ENCODE measurements at regions not wholly inside any gene's neighbourhood (a gene's known extent, or its start where the extent isn't known, plus 50 kb on each side); places are given as distances from the start of the nearest gene placed in this dataset.

DNA sequence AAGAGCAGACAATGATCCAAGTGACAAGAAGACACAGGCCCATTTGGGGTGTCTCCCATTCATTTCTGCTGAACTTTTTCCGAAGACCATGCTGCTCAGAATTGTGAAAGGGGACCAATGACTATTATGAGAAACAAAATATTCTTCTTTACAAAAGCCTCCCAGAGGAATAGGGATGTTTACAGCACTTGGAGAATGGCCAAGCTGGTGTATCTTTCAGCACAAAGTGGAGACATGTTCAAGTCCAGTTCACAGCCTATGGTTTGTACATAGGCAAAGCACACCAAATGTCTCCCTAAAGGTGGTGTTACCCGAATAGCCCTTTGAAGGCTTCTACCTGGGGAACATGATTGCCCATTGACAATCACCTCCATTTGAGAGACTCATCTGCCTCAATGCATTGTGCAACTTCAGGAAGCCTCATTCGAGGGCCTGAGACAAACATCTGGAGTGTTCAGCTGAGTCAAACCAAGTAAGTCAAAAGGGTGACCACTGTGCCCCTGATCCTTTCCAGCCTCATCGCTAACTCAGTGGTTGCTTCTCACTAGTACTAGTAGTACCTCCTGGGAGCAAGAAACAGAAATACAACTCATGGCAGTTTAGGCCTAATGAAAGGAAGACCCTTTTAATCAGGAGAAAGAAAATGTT is 451.0 kb upstream of the MARCKS start:
- Histone ChIP-seq H3K4me1 (ENCODE audit: control insufficient read depth, insufficient read depth, low read length, poor library complexity, severe bottlenecking) (no peaks in the 10 kb centered on the region), H3K36me3 (ENCODE audit: control insufficient read depth, insufficient read depth, low read length) (no peaks in the 10 kb centered on the region), H3K9me3 (ENCODE audit: control insufficient read depth, low read length) (no peaks in the 10 kb centered on the region), H3K4me3 (ENCODE audit: extremely low read depth, insufficient read depth, low read length, poor library complexity, severe bottlenecking) (no peak overlapping the region), H3K27ac (ENCODE audit: low read depth, low read length, severe bottlenecking) (no peak overlapping the region)
- WGBS, 2 experiments (ENCODE audit: insufficient coverage in 2 of 2), result 85 to 93% methylated on average over 2 to 3 of the region's 4 CpGs

DNA sequence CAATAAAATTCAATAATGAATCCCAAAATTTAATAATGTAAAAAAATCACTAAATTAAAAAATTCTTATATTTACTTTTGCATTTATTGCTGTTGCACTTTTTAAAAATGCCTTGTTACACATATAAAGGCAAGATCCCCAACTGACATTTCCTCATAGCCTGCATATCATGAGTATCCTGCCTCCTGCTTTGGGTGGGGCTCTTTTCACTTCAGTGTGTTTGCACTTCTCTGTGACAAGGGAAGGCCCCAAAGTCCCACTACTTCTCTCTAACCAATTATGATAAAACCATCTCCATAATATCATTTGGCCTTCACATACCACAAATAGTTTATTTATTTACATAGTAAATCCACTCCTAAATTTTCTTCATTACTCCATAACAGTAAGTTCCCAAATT is 446.1 kb upstream of the MARCKS start:
- Histone ChIP-seq H3K27ac (ENCODE audit: low read depth, low read length, severe bottlenecking) (no peak overlapping the region), H3K9me3 (ENCODE audit: control insufficient read depth, low read length) (no peaks in the 10 kb centered on the region), H3K4me1 (ENCODE audit: control insufficient read depth, insufficient read depth, low read length, poor library complexity, severe bottlenecking) (peaks cover 6% of the 10 kb centered on the region), H3K36me3 (ENCODE audit: control insufficient read depth, insufficient read depth, low read length) (no peaks in the 10 kb centered on the region), H3K4me3 (ENCODE audit: extremely low read depth, insufficient read depth, low read length, poor library complexity, severe bottlenecking) (no peak overlapping the region)

DNA sequence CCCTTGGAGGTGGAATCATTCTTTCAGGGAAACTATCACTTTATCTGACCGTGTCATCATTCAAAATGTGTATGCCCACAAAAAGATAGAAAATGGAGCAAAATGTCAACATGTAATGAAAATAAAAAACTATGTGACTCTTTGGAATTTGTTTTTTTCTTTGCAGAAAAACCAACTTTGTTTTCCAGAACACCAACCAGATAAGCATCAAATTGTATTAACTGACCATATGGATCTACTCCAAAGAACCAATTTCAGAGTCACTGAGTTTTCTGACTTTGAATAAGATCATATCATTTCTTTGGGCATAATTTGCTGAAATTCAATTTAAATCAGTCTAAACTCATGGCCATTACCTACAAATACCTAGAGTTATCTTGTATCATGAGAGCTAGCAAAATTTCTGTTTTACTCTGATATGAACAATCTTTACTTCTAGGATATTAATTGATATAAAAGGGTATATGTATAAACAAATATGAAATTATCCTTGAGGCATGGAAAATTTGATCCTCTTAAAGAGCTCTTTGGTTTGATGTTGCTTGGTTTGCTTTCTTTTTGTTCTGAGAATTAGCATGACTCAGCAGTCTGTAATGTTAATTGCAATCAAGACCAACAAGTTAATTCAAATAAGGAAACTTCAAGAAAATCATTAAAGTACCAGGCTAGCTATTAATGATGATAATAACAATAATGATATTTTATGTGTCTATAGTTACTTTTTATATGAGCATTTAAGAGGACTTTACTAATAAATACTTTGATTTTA is 444.4 kb upstream of the MARCKS start:
- H3K9me3 ChIP-seq (ENCODE audit: control insufficient read depth, low read length), result no peaks in the 10 kb centered on the region
- peaks cover 6% of the 10 kb centered on the region for H3K4me1 ChIP-seq (ENCODE audit: control insufficient read depth, insufficient read depth, low read length, poor library complexity, severe bottlenecking)
- no peaks in the 10 kb centered on the region for H3K36me3 ChIP-seq (ENCODE audit: control insufficient read depth, insufficient read depth, low read length)
- H3K27ac ChIP-seq (ENCODE audit: low read depth, low read length, severe bottlenecking), result no peak overlapping the region
- no peak overlapping the region for H3K4me3 ChIP-seq (ENCODE audit: extremely low read depth, insufficient read depth, low read length, poor library complexity, severe bottlenecking)
- WGBS, 2 experiments (ENCODE audit: insufficient coverage in 2 of 2), result no CpG with 5 or more reads among the region's 1 CpG

DNA sequence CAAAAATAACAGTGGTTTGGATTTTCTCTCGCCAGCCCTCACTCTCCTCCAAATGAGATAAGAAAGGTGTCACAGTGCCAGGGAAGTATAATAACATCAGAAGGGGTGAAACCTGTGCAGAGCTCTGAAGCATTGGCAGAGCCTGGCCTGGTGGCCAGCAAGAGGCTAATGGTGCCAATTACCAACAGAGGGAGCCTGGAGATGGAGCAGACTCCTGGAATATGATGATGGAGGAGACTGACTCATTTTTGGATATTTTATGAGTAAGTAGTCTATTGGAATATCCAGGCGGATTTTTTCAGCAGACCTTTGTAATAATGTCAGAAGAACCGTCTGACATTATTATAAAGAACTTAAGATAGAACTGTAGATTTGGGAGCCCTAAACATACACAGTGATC is 442.6 kb upstream of the MARCKS start:
- peaks cover 6% of the 10 kb centered on the region for H3K4me1 ChIP-seq (ENCODE audit: control insufficient read depth, insufficient read depth, low read length, poor library complexity, severe bottlenecking)
- 0% methylated on average over 1 of the region's 3 CpGs; no CpG with 5 or more reads in 1 of the 2 experiments for WGBS, 2 experiments (ENCODE audit: insufficient coverage in 2 of 2)
- H3K9me3 ChIP-seq (ENCODE audit: control insufficient read depth, low read length), result no peaks in the 10 kb centered on the region
- no peaks in the 10 kb centered on the region for H3K36me3 ChIP-seq (ENCODE audit: control insufficient read depth, insufficient read depth, low read length)
- no peak overlapping the region for H3K27ac ChIP-seq (ENCODE audit: low read depth, low read length, severe bottlenecking)
- no peak overlapping the region for H3K4me3 ChIP-seq (ENCODE audit: extremely low read depth, insufficient read depth, low read length, poor library complexity, severe bottlenecking)

DNA sequence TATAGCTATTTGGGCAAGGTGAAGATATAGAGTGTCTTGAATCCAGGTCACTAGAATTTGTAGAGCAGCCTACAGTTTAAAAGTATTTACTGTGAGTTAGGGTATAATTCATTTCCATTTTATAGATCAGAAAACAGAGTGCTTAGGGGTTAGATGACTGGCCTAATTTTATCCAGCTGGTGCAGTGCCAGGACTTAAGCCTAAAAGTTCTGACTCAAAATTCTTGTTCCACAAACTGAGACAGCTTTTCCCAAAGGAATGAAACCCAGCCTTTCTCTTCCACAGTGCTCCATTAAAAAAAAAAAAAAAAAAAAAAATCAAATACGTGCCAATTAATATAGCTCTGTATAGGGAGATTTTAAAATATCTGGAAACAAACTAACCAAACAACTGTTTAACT is 441.0 kb upstream of the MARCKS start:
- WGBS, 2 experiments (ENCODE audit: insufficient coverage in 2 of 2), result no CpG with 5 or more reads among the region's 1 CpG
- no peaks in the 10 kb centered on the region for H3K36me3 ChIP-seq (ENCODE audit: control insufficient read depth, insufficient read depth, low read length)
- H3K4me3 ChIP-seq (ENCODE audit: extremely low read depth, insufficient read depth, low read length, poor library complexity, severe bottlenecking), result no peak overlapping the region
- no peaks in the 10 kb centered on the region for H3K9me3 ChIP-seq (ENCODE audit: control insufficient read depth, low read length)
- H3K27ac ChIP-seq (ENCODE audit: low read depth, low read length, severe bottlenecking), result no peak overlapping the region
- peaks cover 6% of the 10 kb centered on the region for H3K4me1 ChIP-seq (ENCODE audit: control insufficient read depth, insufficient read depth, low read length, poor library complexity, severe bottlenecking)

DNA sequence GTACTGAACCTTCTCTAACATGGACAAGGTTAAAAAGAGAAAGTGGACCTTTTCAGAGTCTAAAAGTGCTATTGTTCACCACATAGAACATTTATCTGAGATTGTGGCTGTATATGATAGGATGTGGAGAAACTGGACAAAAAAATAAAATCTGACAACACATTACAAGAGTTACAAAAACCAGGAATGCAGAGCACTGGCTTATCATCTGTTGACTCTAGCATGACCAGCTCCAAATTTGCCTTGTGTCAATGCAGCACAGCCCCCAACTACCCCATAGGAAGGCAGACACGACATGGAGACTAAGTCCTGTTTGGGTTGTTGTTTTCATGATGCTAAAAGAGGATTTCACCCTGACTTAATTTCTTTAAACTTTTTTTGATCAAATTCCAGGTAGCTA is 436.9 kb upstream of the MARCKS start:
- WGBS, 2 experiments (ENCODE audit: insufficient coverage in 2 of 2), result no CpG with 5 or more reads among the region's 1 CpG
- H3K9me3 ChIP-seq (ENCODE audit: control insufficient read depth, low read length), result no peaks in the 10 kb centered on the region
- no peak overlapping the region for H3K4me3 ChIP-seq (ENCODE audit: extremely low read depth, insufficient read depth, low read length, poor library complexity, severe bottlenecking)
- no peaks in the 10 kb centered on the region for H3K36me3 ChIP-seq (ENCODE audit: control insufficient read depth, insufficient read depth, low read length)
- no peak overlapping the region for H3K27ac ChIP-seq (ENCODE audit: low read depth, low read length, severe bottlenecking)
- H3K4me1 ChIP-seq (ENCODE audit: control insufficient read depth, insufficient read depth, low read length, poor library complexity, severe bottlenecking), result no peaks in the 10 kb centered on the region

DNA sequence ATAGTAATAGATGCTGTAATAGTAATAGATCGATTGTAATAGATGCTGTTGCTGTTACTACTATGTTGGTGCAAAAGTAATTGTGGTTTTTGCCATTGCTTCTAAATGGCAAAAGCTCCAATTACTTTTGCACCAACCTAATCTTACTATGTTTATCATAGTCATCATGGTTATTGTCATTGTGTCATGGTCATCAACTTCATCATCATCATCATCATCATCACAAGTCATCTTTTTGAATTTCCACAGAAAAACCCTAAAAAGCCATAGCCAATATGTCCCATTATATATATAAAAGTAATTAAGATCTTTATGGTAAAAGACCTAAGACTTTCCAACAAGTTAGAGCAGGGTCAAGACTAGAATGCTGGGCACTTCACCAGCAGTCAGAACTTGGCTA is 435.1 kb upstream of the MARCKS start:
- WGBS, 2 experiments (ENCODE audit: insufficient coverage in 2 of 2), result 83% methylated on average over 1 of the region's 1 CpG
- H3K4me3 ChIP-seq (ENCODE audit: extremely low read depth, insufficient read depth, low read length, poor library complexity, severe bottlenecking), result no peak overlapping the region
- no peaks in the 10 kb centered on the region for H3K36me3 ChIP-seq (ENCODE audit: control insufficient read depth, insufficient read depth, low read length)
- no peak overlapping the region for H3K27ac ChIP-seq (ENCODE audit: low read depth, low read length, severe bottlenecking)
- no peaks in the 10 kb centered on the region for H3K4me1 ChIP-seq (ENCODE audit: control insufficient read depth, insufficient read depth, low read length, poor library complexity, severe bottlenecking)
- H3K9me3 ChIP-seq (ENCODE audit: control insufficient read depth, low read length), result no peaks in the 10 kb centered on the region

DNA sequence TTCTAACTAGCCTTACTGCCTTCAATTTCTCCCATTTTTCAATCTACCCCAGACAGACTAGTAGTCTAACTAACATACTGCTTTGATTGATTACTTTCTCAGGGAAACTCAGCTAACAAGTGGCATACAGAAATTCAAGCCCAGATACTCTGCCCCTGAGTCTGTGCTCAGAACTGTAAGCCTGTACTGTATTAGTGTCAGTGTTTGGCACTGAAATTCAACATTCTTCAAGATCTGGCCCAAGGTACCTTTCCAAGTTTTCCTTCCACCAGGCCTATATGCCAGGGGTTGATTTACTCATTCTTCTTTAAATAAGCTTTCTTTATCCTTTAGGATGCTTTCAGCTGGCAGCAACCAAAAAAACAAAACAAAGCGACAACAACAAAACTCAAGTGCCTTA is 433.2 kb upstream of the MARCKS start:
- no peak overlapping the region for H3K4me3 ChIP-seq (ENCODE audit: extremely low read depth, insufficient read depth, low read length, poor library complexity, severe bottlenecking)
- WGBS, 2 experiments (ENCODE audit: insufficient coverage in 2 of 2), result no CpG with 5 or more reads among the region's 1 CpG

DNA sequence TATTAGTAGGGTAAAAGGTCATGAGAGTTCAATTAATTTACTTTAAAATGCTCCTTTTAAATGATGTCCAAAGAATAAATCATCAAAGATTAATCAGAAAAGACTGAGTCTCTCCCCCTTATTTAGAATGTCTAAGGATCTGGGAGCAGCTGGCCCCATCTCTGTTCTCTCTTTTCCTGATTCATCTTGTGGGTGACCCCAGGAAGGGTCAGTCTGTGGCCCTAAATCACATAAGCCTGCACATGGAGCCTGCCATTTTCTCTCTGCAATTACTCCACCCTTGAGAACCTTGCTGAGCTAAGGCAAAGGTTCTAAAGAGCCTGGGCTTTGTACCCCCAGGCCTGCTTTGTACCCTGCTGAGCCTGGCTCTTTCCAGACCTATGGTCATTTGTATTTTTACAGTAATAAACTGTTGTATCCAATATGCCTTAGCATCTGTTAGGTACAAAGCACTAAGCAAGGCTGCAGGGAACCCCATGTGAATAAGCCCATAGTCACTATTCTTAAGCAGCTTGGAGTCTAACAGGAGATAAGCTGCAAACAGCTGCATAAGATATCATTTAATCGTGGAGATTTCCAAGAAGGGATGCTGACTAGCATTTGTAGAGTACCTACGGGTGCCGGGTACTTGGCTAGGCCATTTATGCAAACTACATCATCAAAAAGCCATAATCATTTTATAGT is 431.0 kb upstream of the MARCKS start:
- Histone ChIP-seq H3K9me3 (ENCODE audit: control insufficient read depth, low read length) (no peaks in the 10 kb centered on the region), H3K4me3 (ENCODE audit: extremely low read depth, insufficient read depth, low read length, poor library complexity, severe bottlenecking) (no peak overlapping the region), H3K27ac (ENCODE audit: low read depth, low read length, severe bottlenecking) (no peak overlapping the region), H3K36me3 (ENCODE audit: control insufficient read depth, insufficient read depth, low read length) (no peaks in the 10 kb centered on the region), H3K4me1 (ENCODE audit: control insufficient read depth, insufficient read depth, low read length, poor library complexity, severe bottlenecking) (no peaks in the 10 kb centered on the region)
- WGBS, 2 experiments (ENCODE audit: insufficient coverage in 2 of 2), result 100% methylated on average over 1 of the region's 3 CpGs; no CpG with 5 or more reads in 1 of the 2 experiments

More for the DNA sequence above, 433.2 kb upstream of the MARCKS start:
- Histone ChIP-seq H3K9me3 (ENCODE audit: control insufficient read depth, low read length) (no peaks in the 10 kb centered on the region), H3K36me3 (ENCODE audit: control insufficient read depth, insufficient read depth, low read length) (no peaks in the 10 kb centered on the region), H3K27ac (ENCODE audit: low read depth, low read length, severe bottlenecking) (no peak overlapping the region), H3K4me1 (ENCODE audit: control insufficient read depth, insufficient read depth, low read length, poor library complexity, severe bottlenecking) (no peaks in the 10 kb centered on the region)

DNA sequence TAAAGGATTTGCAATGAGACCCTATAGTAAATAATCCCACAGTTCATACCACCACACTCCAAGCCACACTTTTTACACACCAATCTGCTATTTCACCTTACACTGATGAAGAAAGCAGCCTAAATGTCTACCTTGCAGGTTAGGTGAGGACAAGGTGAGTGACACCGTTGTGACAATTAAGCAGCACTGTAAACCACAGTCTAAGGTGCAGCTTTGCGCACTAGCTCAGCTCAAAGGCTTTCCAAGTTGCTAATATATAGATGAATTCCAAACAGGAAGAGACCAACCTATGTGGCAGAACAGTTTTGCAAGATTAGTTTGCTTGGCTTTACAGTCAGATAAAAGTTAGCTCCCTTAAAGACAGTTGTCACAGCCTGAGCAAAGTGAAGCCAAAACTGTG is 429.5 kb upstream of the MARCKS start:
- Histone ChIP-seq H3K4me1 (ENCODE audit: control insufficient read depth, insufficient read depth, low read length, poor library complexity, severe bottlenecking) (no peaks in the 10 kb centered on the region), H3K36me3 (ENCODE audit: control insufficient read depth, insufficient read depth, low read length) (no peaks in the 10 kb centered on the region), H3K4me3 (ENCODE audit: extremely low read depth, insufficient read depth, low read length, poor library complexity, severe bottlenecking) (no peak overlapping the region), H3K27ac (ENCODE audit: low read depth, low read length, severe bottlenecking) (no peak overlapping the region), H3K9me3 (ENCODE audit: control insufficient read depth, low read length) (no peaks in the 10 kb centered on the region)
- WGBS, 2 experiments (ENCODE audit: insufficient coverage in 2 of 2), result 94 to 96% methylated on average over 2 of the region's 2 CpGs

DNA sequence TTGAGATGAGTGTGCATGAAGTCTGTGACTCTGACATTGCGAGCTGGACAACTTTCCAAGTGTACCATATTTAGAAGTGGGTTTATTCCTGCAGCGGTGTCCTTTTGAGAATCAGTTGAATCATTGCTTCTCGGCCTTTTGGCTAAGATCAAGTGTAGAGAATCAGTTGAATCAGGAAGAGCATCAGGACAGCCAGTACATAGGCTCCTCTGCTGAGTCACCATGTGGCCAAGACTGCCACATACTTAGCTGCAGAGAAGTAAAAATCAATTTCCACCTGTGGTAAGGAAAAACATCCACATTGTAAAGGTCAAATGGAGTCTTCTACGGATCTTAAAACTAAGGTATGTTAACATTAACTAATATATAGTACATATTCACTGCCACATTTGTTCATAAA is 428.4 kb upstream of the MARCKS start:
- no peaks in the 10 kb centered on the region for H3K9me3 ChIP-seq (ENCODE audit: control insufficient read depth, low read length)
- H3K27ac ChIP-seq (ENCODE audit: low read depth, low read length, severe bottlenecking), result no peak overlapping the region
- no peak overlapping the region for H3K4me3 ChIP-seq (ENCODE audit: extremely low read depth, insufficient read depth, low read length, poor library complexity, severe bottlenecking)
- H3K36me3 ChIP-seq (ENCODE audit: control insufficient read depth, insufficient read depth, low read length), result no peaks in the 10 kb centered on the region
- peaks cover 8% of the 10 kb centered on the region for H3K4me1 ChIP-seq (ENCODE audit: control insufficient read depth, insufficient read depth, low read length, poor library complexity, severe bottlenecking)
- 78 to 80% methylated on average over 3 of the region's 4 CpGs for WGBS, 2 experiments (ENCODE audit: insufficient coverage in 2 of 2)
